Caco-2 (cell line): ENCODE measurements at regions not wholly inside any gene's neighbourhood (a gene's known extent, or its start where the extent isn't known, plus 50 kb on each side); places are given as distances from the start of the nearest gene placed in this dataset.

ENCODE experiments used
- BruUV-seq: library from RNA; stranded (reverse); fragments of 400-500 nt; replicated peaks from 2 replicates; lab custom pipeline; 2021; lab: Mats Ljungman, UMichigan
- CTCF ChIA-PET: fragments of 300-600 bp; sonication (Branson Sonifier 250); formaldehyde crosslinking; loops from one replicate; lab custom pipeline; 2022; ENCODE audit warnings: antibody characterized with exemption; lab: Charles Lee
- POLR2A ChIA-PET: fragments of 300-600 bp; sonication (Branson Sonifier 250); formaldehyde crosslinking; loops from one replicate; lab custom pipeline; 2022; ENCODE audit warnings: antibody characterized with exemption; lab: Charles Lee
- DNase-seq, 2 experiments: peaks; one replicate each; pipeline versions ENCODE4 v3.0.0 to v3.0.0-alpha.2; 2020 to 2022
- H3K27me3 ChIP-seq: replicated peaks from 2 replicates; pipeline ENCODE4 v1.6.0; 2011; ENCODE audit warnings: low read length; ENCODE audit not compliant: control insufficient read depth, insufficient read depth
- H3K36me3 ChIP-seq: 2 replicates; pipeline ENCODE4 v1.5.1; 2011; ENCODE audit warnings: low read length; ENCODE audit not compliant: control insufficient read depth, insufficient read depth
- H3K4me1 ChIP-seq: fragments of 250-450 bp; sonication (Bioruptor Pico); 2 replicates; pipeline ENCODE4 v1.5.1; 2020; ENCODE audit warnings: mild to moderate bottlenecking
- H3K4me3 ChIP-seq: 2 replicates; pipeline ENCODE4 v1.5.1; 2011; ENCODE audit warnings: low read depth, mild to moderate bottlenecking, control low read depth, low read length
- H3K9me3 ChIP-seq: fragments of 250-450 bp; sonication (Bioruptor Pico); 2 replicates; pipeline ENCODE4 v1.5.1; 2020; ENCODE audit warnings: mild to moderate bottlenecking, moderate library complexity
- H3K27ac Mint-ChIP-seq: one replicate; pipeline ENCODE4 v1.8.0; 2022; ENCODE audit warnings: mixed read lengths; ENCODE audit not compliant: unreplicated experiment
- H3K27me3 Mint-ChIP-seq: one replicate; pipeline ENCODE4 v1.8.0; 2022; ENCODE audit warnings: mixed read lengths; ENCODE audit not compliant: insufficient read depth, unreplicated experiment
- H3K36me3 Mint-ChIP-seq: one replicate; pipeline ENCODE4 v1.8.0; 2022; ENCODE audit warnings: mild to moderate bottlenecking, mixed read lengths; ENCODE audit not compliant: insufficient read depth, unreplicated experiment
- H3K4me1 Mint-ChIP-seq: one replicate; pipeline ENCODE4 v1.8.0; 2022; ENCODE audit warnings: low read depth, mixed read lengths; ENCODE audit not compliant: unreplicated experiment
- H3K4me3 Mint-ChIP-seq: one replicate; pipeline ENCODE4 v1.8.0; 2022; ENCODE audit warnings: mild to moderate bottlenecking, moderate library complexity, mixed read lengths; ENCODE audit not compliant: unreplicated experiment
- H3K9me3 Mint-ChIP-seq: one replicate; pipeline ENCODE4 v1.8.0; 2022; ENCODE audit warnings: mixed read lengths; ENCODE audit not compliant: unreplicated experiment
- CTCF ChIP-seq, 2 experiments: fragments of 200-600 bp in 1 of 2; IDR thresholded peaks; 1 replicate in 1 of 2; 2 replicates in 1 of 2; pipeline versions ENCODE4 v1.5.1 to v1.8.0; 2011 to 2022; ENCODE audit warnings: antibody characterized with exemption in 1 of 2, control low read depth in 1 of 2, inconsistent platforms in 1 of 2, low read depth in 1 of 2, low read length in 1 of 2, mild to moderate bottlenecking in 1 of 2, moderate library complexity in 1 of 2; ENCODE audit not compliant: insufficient read depth in 1 of 2, severe bottlenecking in 1 of 2, unreplicated experiment in 1 of 2
- intact Hi-C: fragments of 100-400 bp; cut with micrococcal nuclease; formaldehyde crosslinking; loops from one replicate; pipeline ENCODE4 v1.10.0; 2022; ENCODE audit not compliant: unreplicated experiment

- ChIA-PET POLR2A (no interaction called here), CTCF (no interaction called here)
- no peak overlapping the region for H3K27ac Mint-ChIP-seq
- H3K9me3 ChIP-seq: no peaks in the 10 kb centered on the region
- no peaks in the 10 kb centered on the region for H3K36me3 Mint-ChIP-seq
- no peaks in the 10 kb centered on the region for H3K4me1 ChIP-seq
- no peaks in the 10 kb centered on the region for H3K36me3 ChIP-seq
- no peak for TF ChIP-seq CTCF (IDR thresholded peaks at IDR 0.05; ENCODE audit: insufficient read depth in 1 of 2, low read depth in 1 of 2, low read length in 1 of 2, severe bottlenecking in 1 of 2, unreplicated experiment in 1 of 2)
- H3K27me3 Mint-ChIP-seq: peaks cover 6% of the 10 kb centered on the region
- H3K9me3 Mint-ChIP-seq: peaks cover 17% of the 10 kb centered on the region
- no peak overlapping the region for H3K4me3 Mint-ChIP-seq
- H3K4me1 Mint-ChIP-seq: no peaks in the 10 kb centered on the region
- no peak overlapping the region for H3K4me3 ChIP-seq
- BruUV-seq: no TSS peak
- H3K27me3 ChIP-seq: no peaks in the 10 kb centered on the region
- DNase-seq: no peak
- intact Hi-C loops: no loop called here
Measured at GRCh38 chr5:2524620-2525019, 226.9 kb downstream of the IRX2 start.

DNA sequence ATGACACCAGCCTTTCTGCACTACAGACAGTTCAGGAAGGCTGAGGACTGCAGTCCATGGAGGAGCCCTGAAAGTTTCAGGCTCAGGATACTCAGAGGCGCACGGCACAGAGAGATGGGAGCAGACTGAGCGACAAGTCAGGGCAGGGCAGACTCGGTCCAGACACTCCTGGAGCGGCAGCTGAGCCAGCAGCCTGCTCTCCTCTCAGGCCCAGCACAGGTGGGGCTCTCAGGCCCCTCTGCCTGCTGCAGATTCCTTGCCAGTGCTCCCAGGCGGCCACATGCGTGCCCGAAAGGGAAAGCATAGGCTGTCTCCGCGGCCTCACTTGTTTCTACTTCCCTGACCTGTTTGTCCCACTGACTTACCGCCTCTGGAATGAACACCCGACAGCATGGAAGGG, 228.3 kb downstream of the IRX2 start:
- Mint-ChIP-seq H3K36me3 (no peaks in the 10 kb centered on the region), H3K4me1 (no peaks in the 10 kb centered on the region), H3K4me3 (no peak overlapping the region), H3K27ac (no peak overlapping the region), H3K9me3 (peaks cover 17% of the 10 kb centered on the region), H3K27me3 (peaks cover 12% of the 10 kb centered on the region)
- H3K27me3 ChIP-seq: no peaks in the 10 kb centered on the region; the same call in 1 of the 2 replicates
- no TSS peak for BruUV-seq
- H3K4me3 ChIP-seq: no peak overlapping the region
- ChIA-PET POLR2A (no interaction called here), CTCF (no interaction called here)
- no peak for DNase-seq
- no peak for TF ChIP-seq CTCF (IDR thresholded peaks at IDR 0.05; ENCODE audit: insufficient read depth in 1 of 2, low read depth in 1 of 2, low read length in 1 of 2, severe bottlenecking in 1 of 2, unreplicated experiment in 1 of 2)
- no peaks in the 10 kb centered on the region for H3K4me1 ChIP-seq
- H3K9me3 ChIP-seq: no peaks in the 10 kb centered on the region
- no peaks in the 10 kb centered on the region for H3K36me3 ChIP-seq
- intact Hi-C loops: no loop called here

DNA sequence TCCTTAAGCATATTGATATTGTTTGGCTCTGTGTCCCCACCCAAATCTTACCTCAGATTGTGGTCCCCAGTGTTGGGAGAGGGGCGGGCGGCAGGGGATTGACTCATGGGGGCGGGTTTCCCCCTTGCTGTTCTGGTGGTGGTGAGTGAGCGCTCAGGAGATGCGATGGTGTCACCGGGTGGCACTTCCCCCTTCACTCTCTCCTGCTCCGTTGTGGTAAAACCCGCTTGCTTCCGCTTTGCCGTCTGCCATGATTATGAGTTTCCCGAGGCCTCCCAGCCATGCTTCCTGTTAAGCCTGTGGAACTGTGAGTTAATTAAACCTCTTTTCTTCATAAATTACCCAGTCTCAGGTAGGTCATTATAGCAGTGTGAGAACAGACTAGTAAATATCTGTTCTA, 229.1 kb downstream of the IRX2 start:
- TF ChIP-seq CTCF (IDR thresholded peaks at IDR 0.05; ENCODE audit: insufficient read depth in 1 of 2, low read depth in 1 of 2, low read length in 1 of 2, severe bottlenecking in 1 of 2, unreplicated experiment in 1 of 2): no peak
- Mint-ChIP-seq H3K4me1 (no peaks in the 10 kb centered on the region), H3K27me3 (peaks cover 12% of the 10 kb centered on the region), H3K9me3 (peaks cover 17% of the 10 kb centered on the region), H3K27ac (no peak overlapping the region), H3K36me3 (no peaks in the 10 kb centered on the region), H3K4me3 (no peak overlapping the region)
- Histone ChIP-seq H3K27me3 (no peaks in the 10 kb centered on the region; the same call in 1 of the 2 replicates), H3K4me1 (no peaks in the 10 kb centered on the region), H3K9me3 (no peaks in the 10 kb centered on the region), H3K36me3 (no peaks in the 10 kb centered on the region), H3K4me3 (no peak overlapping the region)
- ChIA-PET CTCF (no interaction called here), POLR2A (no interaction called here)
- no TSS peak for BruUV-seq
- intact Hi-C loops: no loop called here
- no peak for DNase-seq
